ENCODE measurements at regions not wholly inside any gene's neighbourhood (a gene's known extent, or its start where the extent isn't known, plus 50 kb on each side); places are given as distances from the start of the nearest gene placed in this dataset.

DNA sequence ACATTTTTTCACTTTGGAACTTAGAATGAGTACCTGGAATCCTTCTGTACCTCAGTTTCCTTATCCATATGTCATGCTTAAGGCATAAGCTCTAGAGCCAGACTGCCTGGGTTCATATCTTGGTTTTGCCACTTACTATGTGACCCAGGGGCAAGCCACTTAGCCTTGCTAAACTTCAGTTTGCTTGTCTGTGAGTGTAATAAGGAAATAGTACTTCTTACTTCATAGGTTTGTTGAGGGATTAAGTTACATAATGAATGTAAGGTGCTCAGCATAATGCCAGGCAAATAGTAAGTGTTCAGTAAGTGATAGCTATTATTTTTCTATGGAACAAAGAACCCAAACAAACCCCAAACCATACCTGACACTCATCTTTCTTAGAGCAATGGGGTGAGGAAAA, 225.1 kb downstream of the BCAT1 start:
- no peak for DNase-seq (ENCODE audit: low read depth)

DNA sequence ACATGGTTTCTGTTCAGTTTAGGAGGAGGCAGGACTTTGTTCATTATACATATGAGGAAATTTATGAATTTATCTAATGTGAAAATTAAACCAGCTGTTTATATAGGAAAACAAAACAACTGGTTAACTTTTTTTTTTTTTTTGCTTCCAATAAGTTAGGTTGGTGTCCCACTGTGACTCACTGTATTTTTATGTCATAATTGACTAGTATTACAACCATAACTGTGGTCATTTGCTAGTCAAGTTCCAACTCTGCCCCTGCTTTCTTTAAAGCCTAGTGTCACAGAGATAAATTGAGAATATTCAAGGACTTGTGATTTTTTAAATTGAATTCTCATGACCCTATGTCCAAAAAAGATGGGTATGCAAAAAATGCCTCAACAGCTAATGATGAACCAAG, 227.7 kb downstream of the BCAT1 start:
- no peak for DNase-seq (ENCODE audit: low read depth)

DNA sequence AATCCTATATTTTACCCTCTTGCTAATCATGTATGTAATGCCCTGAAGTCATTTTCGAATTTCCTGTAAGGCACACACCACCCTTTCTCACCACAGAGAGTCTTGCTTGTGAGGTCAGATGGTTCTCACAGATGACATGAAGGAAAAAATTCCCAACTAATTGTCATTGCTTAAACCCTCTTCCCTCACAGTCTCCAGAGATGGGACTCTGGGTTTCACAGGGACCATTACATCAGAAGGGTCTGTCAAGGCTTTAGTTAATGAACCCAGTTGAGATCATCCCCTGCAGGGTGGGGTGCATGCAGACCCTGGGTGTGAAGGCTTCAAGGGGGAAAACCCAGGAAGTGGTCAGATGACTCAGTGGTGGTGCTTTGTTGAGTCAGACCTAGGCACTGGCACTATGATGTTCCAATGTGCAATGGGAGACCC, 229.6 kb downstream of the BCAT1 start:
- DNase-seq (ENCODE audit: low read depth) = no peak

DNA sequence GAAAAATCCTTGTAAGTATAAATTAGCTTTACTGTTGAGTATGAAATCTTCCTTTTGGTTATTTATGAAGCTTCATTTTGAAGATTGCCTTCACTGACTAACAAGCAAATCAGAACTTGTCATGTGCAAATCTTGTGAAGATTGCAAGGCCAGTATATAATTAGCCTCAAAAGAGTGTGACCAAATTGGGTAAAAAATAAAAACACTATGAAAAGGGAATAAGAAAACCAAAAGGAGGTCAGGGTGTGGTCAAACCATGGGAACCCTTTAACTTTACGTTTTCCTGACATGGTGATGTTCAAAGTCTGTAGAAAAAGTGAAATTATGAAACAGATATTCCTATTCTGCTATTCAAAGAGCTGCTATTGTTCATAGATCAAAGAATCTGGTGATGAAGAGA, 230.3 kb downstream of the BCAT1 start:
- no peak for DNase-seq (ENCODE audit: low read depth)

DNA sequence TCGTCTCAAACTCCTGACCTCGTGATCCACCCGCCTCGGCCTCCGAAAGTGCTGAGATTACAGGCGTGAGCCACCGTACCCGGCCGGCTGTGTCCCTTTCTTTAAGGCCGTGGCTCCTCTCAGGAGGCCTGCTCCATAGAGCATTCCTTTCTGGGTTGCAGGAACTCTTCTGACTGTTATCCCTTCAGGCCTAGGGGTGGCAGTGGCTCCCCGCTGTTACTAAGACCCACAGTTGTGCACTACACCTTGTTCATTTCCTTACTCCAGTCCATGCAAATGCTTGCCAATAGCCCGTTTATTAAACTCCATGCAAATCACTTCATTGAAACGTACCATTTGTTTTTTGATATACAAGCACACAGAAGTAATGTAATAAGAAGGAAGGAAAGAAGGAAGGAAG, 234.7 kb downstream of the BCAT1 start:
- DNase-seq (ENCODE audit: low read depth) = no peak

DNA sequence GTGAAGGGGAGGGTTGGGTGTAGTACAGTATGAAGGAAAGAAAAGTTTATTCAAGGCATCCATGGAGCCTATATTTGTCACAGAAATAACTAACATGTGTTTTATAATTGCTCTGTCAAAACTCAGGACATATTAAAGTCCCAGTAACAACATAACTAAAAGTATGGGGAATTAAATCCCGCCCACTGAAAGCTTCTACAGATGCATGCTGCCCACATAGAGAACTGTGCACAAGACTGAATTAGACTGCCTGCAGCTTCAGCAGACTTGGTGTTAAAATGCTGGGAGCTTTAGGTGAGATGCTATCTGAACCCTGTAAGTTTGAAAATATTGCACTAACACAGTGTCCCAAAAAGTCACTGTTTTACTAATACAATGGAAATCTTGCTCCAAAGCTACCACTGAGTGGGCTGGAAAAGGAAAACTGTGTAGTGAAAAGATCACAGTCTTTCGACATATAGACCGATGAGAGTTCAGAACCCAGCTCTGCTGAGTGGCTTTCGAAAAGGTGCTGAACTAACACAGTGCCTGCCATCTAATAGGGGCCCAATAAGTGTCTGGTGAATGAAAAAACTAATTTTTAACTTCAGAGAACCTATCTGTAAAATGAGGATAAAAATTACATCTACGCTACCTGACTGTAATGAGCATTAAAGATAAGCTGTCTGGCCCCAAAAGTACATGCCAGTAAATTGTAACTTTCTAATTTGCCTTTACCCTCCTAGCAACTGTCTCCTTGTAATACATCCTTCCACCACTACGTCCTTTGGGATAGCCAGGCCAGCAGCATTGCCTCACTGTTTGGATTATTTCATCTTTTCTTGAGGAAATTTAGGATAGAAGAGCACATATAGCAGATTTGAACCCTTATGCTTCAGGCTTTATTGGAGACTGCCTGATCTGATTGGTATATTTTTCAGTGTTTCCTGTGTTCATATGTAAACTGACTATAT, 237.6 kb downstream of the BCAT1 start:
- no peak for DNase-seq (ENCODE audit: low read depth)

DNA sequence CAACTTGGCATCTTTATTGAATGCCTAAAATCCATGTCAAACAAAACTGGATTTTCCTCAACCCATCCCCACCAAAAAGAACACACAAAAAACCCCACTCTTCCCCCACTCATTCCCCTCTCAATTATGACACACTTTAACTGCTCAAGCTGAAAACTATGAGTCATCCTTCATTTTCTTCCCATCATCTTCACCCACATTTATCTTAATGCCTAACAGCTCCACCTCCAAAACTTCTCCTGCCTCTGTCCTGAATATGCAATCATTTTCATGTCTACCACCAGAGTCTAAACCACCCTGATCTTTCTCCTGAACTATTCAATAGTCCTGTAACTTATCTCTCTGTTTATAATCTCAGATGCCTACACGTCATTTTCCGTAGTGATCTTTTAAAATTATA, 239.7 kb downstream of the BCAT1 start:
- no peak for DNase-seq (ENCODE audit: low read depth)

DNA sequence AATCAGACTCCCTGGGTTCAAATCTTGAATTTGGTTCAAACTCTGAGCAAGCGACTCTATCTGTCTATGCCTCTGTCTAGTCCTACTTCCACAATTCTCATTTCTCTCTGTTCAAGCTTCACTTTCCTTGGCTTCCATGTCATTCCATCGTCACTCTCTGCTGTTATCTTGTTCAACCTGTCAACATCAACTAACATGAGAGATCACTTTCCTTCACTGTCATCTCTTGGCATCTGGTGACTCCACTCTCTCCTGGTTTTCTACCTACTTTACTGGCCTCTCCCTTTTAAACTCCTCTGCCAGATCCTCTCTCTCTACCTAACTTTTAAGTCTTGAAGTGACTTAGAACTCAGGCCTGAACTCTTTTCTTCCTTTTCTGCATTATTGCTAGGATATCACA, 240.2 kb downstream of the BCAT1 start:
- no peak for DNase-seq (ENCODE audit: low read depth)

DNA sequence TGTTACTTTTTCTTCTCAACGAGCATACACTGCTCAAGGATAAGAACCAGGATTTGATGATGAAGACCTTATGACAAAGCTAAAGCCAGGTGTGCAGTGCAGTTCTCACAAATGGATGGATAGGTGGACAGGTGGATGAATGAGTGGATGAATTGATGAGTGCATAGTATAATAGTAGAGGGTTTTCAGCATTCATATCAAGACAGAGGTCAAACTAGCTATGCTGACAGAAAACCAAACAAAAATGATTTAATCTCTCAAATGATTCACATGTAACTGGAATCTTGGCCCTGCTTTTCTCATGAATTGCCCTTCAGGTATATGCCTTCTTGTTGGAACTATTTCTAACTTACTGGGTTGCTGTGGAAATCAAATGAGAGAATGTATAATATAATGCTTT, 240.9 kb downstream of the BCAT1 start:
- no peak for DNase-seq (ENCODE audit: low read depth)

DNA sequence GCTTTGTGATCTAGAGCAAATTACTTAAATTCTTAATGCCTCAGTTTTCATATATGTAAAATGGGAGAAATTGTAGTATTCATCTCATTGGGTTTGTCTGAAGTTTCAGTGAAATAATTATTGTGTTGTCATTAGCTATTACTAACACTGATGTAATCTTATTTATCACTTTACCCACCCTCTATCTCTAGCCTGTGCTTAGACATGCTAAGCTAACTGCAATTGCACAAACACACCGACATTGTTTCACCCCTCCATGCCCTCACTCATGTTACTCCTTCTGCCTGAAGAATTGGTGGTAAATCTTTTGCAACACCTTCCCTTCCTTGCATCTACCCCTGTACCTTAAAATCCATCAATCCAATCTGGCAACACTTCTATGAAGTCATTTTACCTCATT, 241.6 kb downstream of the BCAT1 start:
- DNase-seq (ENCODE audit: low read depth) = no peak

DNA sequence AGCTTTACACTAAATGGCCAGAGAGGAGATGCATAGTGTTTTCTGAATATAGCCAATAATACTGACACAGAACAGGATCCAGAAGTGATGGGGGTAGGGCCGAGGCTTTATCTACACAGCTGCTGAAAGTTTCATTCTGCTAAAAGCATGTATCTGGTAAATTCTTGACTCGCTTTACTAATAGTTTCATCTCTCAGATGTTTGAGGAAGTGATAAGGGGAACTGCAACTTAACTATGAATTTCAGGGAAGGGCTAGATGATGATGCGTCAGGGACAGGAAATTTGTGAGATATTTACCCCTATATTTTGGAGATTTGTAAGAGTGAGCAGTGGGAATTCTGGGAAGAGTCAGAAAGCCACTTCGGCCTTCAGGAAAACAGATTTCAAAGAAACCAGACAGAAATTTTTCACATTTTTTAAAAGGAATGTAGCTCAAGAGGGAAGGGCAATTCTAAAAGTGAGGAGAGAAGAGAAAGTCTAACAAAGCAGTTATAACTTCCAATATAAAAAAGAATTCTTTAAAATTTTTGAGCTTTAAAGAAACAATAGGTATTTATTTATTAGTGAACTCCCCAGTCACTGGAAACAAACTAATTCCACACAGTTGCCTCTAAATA, 243.1 kb downstream of the BCAT1 start:
- no peak for DNase-seq (ENCODE audit: low read depth)

DNA sequence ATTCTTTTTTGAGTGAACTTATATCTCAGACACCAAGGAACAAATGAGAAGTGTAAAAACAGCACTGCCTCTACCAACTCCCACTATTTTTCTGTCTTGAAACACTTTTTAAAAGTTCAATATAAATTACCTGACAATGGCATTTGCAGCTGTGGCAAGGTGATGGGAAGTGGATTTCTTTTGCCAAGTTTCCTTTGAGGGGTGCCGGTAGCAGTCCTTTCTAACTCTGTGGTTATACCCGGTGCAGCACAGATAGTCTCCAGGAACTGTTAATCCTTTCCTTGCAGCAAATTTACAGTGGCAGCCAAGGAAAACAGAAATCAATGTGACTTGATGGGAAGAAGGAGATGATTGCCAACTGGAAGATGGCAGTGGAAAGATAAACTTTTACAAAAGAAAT, 243.7 kb downstream of the BCAT1 start:
- DNase-seq (ENCODE audit: low read depth) = no peak

DNA sequence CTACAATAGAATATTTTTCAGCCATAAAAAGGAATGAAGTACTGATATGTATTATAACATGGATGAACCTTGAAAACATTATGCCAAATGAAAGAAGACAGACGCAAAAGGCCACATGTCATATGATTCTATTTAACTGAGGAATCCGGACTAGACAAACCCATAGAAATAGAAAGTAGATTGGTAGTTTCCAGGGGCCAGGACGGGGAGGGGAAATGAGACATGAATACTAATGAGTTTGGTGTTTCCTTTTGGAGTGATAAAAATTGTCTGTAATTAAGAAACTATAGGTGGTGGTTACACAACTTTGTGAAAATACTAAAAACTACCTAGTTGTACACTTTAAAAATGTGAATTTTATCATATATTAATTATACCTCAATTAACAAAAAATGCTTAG, 247.6 kb downstream of the BCAT1 start:
- no peak for DNase-seq (ENCODE audit: low read depth)

DNA sequence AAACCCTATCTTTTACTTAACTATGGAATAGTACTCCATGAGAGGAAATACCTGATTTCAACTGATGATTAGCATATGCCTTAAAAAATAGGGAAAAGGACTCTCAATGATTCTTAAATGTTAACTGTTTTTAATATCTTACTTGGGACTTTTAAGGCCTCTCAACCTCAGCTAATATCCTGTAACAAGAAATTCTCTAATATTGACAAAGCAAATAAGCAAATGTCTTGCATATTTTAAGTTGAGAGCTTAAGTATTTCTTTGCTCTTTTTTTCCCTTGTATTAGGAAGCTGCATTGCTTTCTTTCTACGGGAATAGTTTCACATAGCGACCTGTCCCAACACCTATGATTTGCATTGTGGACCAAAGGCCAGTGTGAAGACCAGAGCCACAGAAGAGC, 249.9 kb downstream of the BCAT1 start:
- DNase-seq (ENCODE audit: low read depth) = no peak

DNA sequence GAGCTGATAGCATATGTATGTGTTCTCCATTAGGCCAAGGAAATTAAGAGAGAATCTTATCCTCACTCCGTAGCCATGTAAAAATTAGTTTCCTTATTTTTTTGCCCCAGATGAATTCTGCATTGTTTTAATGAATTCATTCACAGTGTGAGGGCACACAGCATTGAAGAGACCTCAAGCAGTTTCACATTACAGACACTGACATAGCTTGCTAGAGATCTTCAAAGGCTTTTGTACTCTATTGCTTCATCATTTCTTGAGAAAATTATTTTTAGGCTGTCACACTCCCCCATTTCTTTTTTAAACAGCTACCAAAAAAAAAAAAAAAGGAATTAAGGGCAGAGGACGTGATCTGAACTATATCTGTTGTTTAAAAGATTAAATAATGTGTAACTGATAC, 251.1 kb downstream of the BCAT1 start:
- DNase-seq (ENCODE audit: low read depth) = no peak

DNA sequence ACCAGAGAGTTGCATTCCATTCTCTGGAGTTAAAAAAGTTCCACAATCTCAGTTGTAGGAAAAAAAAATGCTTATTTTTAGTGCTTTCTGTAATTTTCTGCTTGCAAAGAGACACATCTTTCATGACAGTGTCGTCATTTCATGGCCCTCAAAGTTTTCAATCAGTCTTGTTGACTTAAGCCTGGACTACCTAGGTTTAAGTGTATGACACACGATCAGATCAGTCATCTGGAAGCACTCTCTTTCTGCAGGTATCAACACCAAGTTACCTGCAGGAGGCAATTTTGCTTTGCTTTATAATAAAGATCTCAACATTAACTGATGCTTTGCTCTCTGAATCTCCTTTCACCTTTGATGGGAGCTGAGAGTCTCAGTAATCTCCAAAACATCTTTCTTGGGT, 251.6 kb downstream of the BCAT1 start:
- no peak for DNase-seq (ENCODE audit: low read depth)

DNA sequence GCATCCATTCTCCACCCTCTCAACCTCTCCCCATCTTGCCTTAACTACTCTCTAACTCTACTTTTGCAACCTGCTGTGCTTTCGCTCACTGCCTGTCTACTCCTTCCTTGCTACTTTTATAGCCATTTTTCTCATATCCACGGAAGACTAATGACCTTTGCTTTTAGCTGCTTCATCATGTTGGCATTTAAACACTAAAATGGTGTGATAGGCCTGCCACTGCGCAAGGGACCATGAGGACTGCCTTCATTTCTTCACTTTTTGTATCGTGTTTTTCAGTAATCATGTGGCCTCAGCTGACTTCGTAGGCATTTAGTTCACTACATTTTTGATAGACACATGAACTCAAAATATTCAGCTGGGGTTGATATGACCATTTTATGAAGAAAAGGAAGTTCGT, 252.1 kb downstream of the BCAT1 start:
- no peak for DNase-seq (ENCODE audit: low read depth)

DNA sequence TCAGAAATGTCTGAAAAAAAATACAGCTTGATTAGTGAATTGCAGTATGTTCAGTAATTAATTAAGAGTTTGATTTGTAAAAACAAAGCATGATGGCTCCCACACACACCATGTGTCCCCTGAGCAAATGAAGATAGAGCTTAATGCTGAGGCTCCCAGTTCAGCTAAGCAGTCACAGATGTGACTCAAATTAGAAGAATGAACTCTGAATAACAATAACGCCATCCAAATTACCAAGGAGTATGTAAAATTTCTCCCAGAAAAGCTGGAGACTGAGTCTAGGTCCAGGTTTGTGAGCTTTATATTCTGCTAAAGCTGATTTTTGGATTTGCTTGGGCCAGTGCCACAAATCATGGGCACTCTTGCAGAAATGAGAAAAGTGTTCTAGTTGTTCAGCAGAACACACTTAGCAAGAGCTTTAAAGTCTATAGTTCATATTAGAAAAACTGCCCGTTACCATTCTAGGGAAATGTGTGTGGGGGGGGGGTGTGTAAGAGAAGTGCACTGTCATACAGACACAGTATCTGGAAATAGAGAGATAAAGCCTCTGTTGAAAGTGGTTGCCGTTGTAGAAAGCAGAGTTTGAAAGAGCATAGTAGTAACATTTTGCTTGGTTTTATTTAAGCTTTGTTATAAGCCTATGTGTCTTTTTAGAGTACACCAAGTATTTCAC, 253.1 kb downstream of the BCAT1 start:
- no peak for DNase-seq (ENCODE audit: low read depth)

DNA sequence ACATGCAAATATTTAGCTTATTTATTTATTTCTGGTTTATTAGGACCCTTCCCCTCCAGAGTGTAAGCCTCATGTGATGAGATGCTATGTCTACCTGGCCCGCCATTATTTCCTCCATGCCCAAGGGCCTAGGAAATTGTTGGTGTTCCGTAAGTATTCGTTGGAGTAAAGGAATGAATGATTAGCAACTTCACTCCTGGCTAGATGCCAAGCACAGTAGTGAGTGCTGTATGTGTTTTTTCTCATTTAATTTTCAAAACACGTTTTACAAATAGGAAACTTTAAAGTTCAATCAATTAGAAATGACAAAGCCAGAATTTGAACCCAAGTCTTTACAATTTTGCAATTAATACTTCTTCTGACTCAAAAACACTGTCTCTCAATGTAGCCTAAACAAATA, 253.8 kb downstream of the BCAT1 start:
- DNase-seq (ENCODE audit: low read depth) = no peak

DNA sequence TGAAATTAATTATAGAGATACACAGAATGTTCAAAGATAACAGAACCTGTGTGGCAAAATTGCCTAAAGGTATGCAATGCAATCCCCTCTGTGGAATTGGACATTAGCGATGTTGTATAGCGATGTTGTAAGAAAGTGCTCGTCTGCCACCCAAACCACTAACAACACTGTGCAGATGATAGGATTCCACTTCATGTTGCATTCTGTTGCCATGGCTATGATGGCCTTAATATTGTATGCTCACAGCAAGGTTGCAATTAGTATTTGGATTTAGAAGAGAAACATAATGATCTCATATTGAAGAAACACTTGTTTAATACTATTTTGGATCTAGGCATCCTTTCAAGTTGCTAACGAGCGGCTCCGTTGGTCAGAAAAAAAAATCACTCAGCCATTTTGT, 260.3 kb downstream of the BCAT1 start:
- no peak for DNase-seq (ENCODE audit: low read depth)

DNA sequence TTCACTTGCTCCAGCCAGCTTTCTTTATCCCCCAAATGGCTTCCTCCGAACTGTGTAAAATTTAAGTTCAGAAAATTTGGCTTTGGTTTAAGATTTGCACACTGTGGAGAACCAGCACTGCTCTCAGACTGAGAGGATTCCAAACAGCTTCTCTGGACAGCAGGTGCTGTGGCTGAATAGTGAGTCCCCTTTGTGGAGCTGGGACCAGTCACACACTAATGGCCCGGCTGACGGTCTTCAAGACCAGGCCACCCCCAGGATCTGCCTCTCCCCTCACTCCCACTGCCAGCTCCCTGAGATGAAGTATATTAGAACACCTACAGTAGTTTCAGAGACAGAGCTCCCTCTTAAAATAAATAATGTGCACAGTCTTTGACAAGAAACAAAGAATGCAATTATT, 267.3 kb downstream of the BCAT1 start:
- no peak for DNase-seq (ENCODE audit: low read depth)

DNA sequence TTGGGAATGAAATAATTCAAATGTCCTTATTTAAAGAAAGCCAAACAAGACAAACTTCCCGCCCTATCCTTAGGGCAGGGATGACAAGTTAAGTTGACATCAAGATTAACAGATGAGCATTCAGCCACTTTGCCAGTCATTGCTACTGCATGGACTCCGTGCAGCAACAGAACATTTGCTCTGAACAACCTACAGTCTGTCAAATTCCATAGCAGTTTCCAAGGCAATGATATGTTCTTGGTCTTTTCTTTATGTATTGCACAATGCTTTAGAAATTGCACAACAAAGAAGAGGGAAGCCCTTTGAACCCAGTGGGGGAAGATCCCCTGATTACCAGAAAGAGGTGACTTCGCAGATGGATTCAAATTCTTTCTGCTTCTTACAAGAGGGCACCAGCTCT, 269.8 kb downstream of the BCAT1 start:
- peak; percentile 10 for DNase-seq (ENCODE audit: low read depth)

DNA sequence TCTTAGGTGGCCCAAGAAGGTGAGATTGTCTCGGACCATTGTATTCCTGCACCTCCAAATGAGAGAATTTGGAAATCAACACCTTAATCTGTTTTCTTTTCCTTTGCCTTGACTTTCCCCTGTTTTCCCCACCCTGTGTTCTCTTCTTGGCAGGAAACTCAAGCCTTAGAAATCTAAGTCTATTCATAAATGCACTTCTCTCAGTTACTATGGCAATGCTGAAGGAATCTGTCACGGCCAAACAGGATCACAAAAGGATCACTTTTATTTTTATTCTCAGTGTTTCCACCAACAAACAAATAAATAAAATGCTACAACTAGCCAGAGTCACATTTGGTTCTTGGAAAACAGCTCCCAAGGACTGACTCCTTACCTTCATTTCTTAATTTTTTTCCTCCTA, 270.5 kb downstream of the BCAT1 start:
- no peak for DNase-seq (ENCODE audit: low read depth)
